ENCODE measurements at regions not wholly inside any gene's neighbourhood (a gene's known extent, or its start where the extent isn't known, plus 50 kb on each side); places are given as distances from the start of the nearest gene placed in this dataset.

DNA sequence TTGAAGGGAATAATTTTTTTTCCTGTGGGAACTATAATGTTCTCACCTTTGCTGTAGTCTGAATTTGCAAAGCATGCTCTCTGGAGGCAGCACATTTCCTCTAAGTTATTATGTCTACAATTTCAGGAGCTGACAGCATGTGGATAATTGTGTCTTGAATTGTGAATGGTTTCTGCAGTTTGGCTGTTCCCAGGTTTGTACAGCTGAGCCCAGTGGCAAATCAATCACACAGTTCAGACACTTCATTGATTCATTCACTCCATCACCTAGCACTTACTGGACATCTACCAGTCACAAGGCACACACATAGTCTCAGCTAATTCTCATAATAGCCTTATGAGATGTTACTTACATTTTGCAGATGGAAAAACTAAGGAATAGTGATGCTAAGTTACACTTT is 219.0 kb upstream of the ROPN1 start:
- no peak overlapping the region for H3K4me3 ChIP-seq (replicated peaks; ENCODE audit: insufficient read depth, low read length)
- TF ChIP-seq, protein P1, sequence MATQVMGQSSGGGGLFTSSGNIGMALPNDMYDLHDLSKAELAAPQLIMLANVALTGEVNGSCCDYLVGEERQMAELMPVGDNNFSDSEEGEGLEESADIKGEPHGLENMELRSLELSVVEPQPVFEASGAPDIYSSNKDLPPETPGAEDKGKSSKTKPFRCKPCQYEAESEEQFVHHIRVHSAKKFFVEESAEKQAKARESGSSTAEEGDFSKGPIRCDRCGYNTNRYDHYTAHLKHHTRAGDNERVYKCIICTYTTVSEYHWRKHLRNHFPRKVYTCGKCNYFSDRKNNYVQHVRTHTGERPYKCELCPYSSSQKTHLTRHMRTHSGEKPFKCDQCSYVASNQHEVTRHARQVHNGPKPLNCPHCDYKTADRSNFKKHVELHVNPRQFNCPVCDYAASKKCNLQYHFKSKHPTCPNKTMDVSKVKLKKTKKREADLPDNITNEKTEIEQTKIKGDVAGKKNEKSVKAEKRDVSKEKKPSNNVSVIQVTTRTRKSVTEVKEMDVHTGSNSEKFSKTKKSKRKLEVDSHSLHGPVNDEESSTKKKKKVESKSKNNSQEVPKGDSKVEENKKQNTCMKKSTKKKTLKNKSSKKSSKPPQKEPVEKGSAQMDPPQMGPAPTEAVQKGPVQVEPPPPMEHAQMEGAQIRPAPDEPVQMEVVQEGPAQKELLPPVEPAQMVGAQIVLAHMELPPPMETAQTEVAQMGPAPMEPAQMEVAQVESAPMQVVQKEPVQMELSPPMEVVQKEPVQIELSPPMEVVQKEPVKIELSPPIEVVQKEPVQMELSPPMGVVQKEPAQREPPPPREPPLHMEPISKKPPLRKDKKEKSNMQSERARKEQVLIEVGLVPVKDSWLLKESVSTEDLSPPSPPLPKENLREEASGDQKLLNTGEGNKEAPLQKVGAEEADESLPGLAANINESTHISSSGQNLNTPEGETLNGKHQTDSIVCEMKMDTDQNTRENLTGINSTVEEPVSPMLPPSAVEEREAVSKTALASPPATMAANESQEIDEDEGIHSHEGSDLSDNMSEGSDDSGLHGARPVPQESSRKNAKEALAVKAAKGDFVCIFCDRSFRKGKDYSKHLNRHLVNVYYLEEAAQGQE (IDR thresholded peaks at IDR 0.05; ENCODE audit: insufficient replicate concordance, low read depth) = no peak
- TF ChIP-seq CTCF (IDR thresholded peaks at IDR 0.05; ENCODE audit: insufficient read depth, low read length) = no peak
- no peak for TF ChIP-seq POLR2AphosphoS5 (IDR thresholded peaks at IDR 0.05; ENCODE audit: low read depth)
- TF ChIP-seq SPI1 (IDR thresholded peaks at IDR 0.05; ENCODE audit: borderline replicate concordance, low read depth) = no peak
- TF ChIP-seq GABPA (IDR thresholded peaks at IDR 0.05; ENCODE audit: low read depth) = no peak
- no peaks in the 10 kb centered on the region for H3K27me3 ChIP-seq (ENCODE audit: insufficient read depth, poor library complexity, severe bottlenecking)
- DNase-seq (ENCODE audit: low read depth in 1 of 2, low spot score in 1 of 2) = no peak
- H3K27ac ChIP-seq (replicated peaks) = no peak overlapping the region

DNA sequence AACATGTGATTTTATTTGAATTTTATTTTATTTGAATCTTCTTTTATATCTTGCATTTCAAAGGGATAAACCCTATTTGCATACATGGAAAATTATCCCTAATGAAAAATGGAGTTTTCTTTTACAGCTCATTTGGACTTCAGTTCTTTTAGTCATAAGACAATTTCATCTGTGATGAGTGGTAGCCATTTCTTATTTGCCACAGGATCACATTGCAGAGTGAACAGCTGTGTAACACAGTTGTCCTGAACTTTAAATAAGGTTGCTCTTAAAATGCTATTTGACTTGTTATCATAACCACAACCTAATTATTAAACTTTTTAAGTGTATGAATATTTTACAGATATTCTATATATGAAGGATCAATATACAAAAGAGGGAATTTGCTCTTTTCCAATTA is 221.7 kb upstream of the ROPN1 start:
- Histone ChIP-seq H3K27ac (replicated peaks) (no peak overlapping the region), H3K4me3 (replicated peaks; ENCODE audit: insufficient read depth, low read length) (no peak overlapping the region), H3K27me3 (ENCODE audit: insufficient read depth, poor library complexity, severe bottlenecking) (no peaks in the 10 kb centered on the region)
- TF ChIP-seq CTCF (IDR thresholded peaks at IDR 0.05; ENCODE audit: insufficient read depth, low read length) (no peak), POLR2AphosphoS5 (IDR thresholded peaks at IDR 0.05; ENCODE audit: low read depth) (no peak), GABPA (IDR thresholded peaks at IDR 0.05; ENCODE audit: low read depth) (no peak), SPI1 (IDR thresholded peaks at IDR 0.05; ENCODE audit: borderline replicate concordance, low read depth) (no peak)
- TF ChIP-seq, protein P1 (IDR thresholded peaks at IDR 0.05; ENCODE audit: insufficient replicate concordance, low read depth) = no peak
- no peak for DNase-seq (ENCODE audit: low read depth in 1 of 2, low spot score in 1 of 2)

DNA sequence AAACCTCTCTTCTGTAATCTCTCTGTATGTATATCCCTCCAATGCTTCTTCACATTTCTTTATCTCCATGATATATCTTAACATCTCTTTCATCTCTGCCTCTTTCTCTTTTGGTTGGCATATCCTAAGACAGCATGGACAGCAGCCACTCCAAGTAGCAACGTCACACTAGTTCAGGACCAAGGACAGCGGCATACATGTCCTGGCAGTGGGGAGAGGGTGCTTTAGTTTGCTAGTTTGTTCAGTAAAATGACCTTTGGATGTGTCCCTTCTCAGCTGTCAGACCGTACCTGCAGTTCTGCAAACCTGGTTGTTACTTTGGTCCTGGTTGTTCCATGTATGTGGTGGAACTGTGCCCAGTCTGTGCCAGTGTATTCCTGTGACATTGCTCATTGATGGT is 225.6 kb upstream of the ROPN1 start:
- H3K27me3 ChIP-seq (ENCODE audit: insufficient read depth, poor library complexity, severe bottlenecking) = no peaks in the 10 kb centered on the region
- H3K4me3 ChIP-seq (replicated peaks; ENCODE audit: insufficient read depth, low read length) = no peak overlapping the region
- no peak overlapping the region for H3K27ac ChIP-seq (replicated peaks)
- DNase-seq (ENCODE audit: low read depth in 1 of 2, low spot score in 1 of 2) = peak; percentile 6 to 10
- TF ChIP-seq, protein P1 (IDR thresholded peaks at IDR 0.05; ENCODE audit: insufficient replicate concordance, low read depth) = peak; percentile 97
- no peak for TF ChIP-seq GABPA (IDR thresholded peaks at IDR 0.05; ENCODE audit: low read depth)

GRCh38 chr3:124221422-124221821 is 229.5 kb upstream of the ROPN1 start:
- DNase-seq (ENCODE audit: low read depth in 1 of 2, low spot score in 1 of 2) = no peak
- TF ChIP-seq SPI1 (IDR thresholded peaks at IDR 0.05; ENCODE audit: borderline replicate concordance, low read depth) = no peak
- TF ChIP-seq CTCF (IDR thresholded peaks at IDR 0.05; ENCODE audit: insufficient read depth, low read length) = no peak
- no peak for TF ChIP-seq POLR2AphosphoS5 (IDR thresholded peaks at IDR 0.05; ENCODE audit: low read depth)
- TF ChIP-seq GABPA (IDR thresholded peaks at IDR 0.05; ENCODE audit: low read depth) = no peak
- H3K27me3 ChIP-seq (ENCODE audit: insufficient read depth, poor library complexity, severe bottlenecking) = no peaks in the 10 kb centered on the region

More at GRCh38 chr3:124221422-124221821, 229.5 kb upstream of the ROPN1 start:
- Histone ChIP-seq H3K27ac (replicated peaks) (no peak overlapping the region), H3K4me3 (replicated peaks; ENCODE audit: insufficient read depth, low read length) (no peak overlapping the region)
